HFFc6 (cell line): ENCODE measurements at regions not wholly inside any gene's neighbourhood (a gene's known extent, or its start where the extent isn't known, plus 50 kb on each side); places are given as distances from the start of the nearest gene placed in this dataset.

Experiments used
- DNase-seq: peaks from one replicate; pipeline ENCODE4 v3.0.0-alpha.2; 2018
- H3K27ac Mint-ChIP-seq: 2 replicates; pipeline ENCODE4 v1.8.0; 2020; ENCODE audit warnings: mild to moderate bottlenecking, mixed read lengths
- H3K27me3 Mint-ChIP-seq: 2 replicates; pipeline ENCODE4 v1.8.0; 2021; ENCODE audit warnings: mild to moderate bottlenecking, moderate library complexity, mixed read lengths; ENCODE audit not compliant: insufficient read depth
- H3K36me3 Mint-ChIP-seq: 2 replicates; pipeline ENCODE4 v1.8.0; 2021; ENCODE audit warnings: low read depth, mixed read lengths
- H3K4me1 Mint-ChIP-seq: 2 replicates; pipeline ENCODE4 v1.8.0; 2020; ENCODE audit warnings: low read depth, mixed read lengths
- H3K4me3 Mint-ChIP-seq: 2 replicates; pipeline ENCODE4 v1.8.0; 2020; ENCODE audit warnings: mild to moderate bottlenecking, moderate library complexity, mixed read lengths
- H3K9me3 Mint-ChIP-seq: 2 replicates; pipeline ENCODE4 v1.8.0; 2020; ENCODE audit warnings: mild to moderate bottlenecking, mixed read lengths
- CTCF ChIP-seq: fragments of 200-600 bp; sonication (generic); IDR thresholded peaks from 2 replicates; pipeline ENCODE4 v1.5.0; 2021; ENCODE audit warnings: antibody characterized with exemption, mild to moderate bottlenecking

- peak overlapping the region; percentile 92 for H3K27ac Mint-ChIP-seq
- H3K27me3 Mint-ChIP-seq: peaks cover 2% of the 10 kb centered on the region; the same call in 1 of the 2 replicates
- peak overlapping the region; percentile 64 for H3K4me3 Mint-ChIP-seq
- no peak for TF ChIP-seq CTCF
- peaks cover 69% of the 10 kb centered on the region for H3K4me1 Mint-ChIP-seq
- H3K36me3 Mint-ChIP-seq: peaks cover 20% of the 10 kb centered on the region
- peaks cover 18% of the 10 kb centered on the region for H3K9me3 Mint-ChIP-seq
- DNase-seq: peak; percentile 91
Observed at GRCh38 chr5:123708074-123708806, 196.3 kb downstream of the CSNK1G3 start.

GRCh38 chr5:123706531-123706930 is 194.6 kb downstream of the CSNK1G3 start:
- DNase-seq: no peak
- Mint-ChIP-seq H3K4me1 (peaks cover 78% of the 10 kb centered on the region), H3K36me3 (peaks cover 16% of the 10 kb centered on the region), H3K9me3 (peaks cover 12% of the 10 kb centered on the region), H3K27ac (peak overlapping the region; percentile 92), H3K4me3 (no peak overlapping the region), H3K27me3 (peaks cover 2% of the 10 kb centered on the region; the same call in 1 of the 2 replicates)
- no peak for TF ChIP-seq CTCF

- H3K27ac Mint-ChIP-seq: peak overlapping the region; percentile 92
- peaks cover 2% of the 10 kb centered on the region; the same call in 1 of the 2 replicates for H3K27me3 Mint-ChIP-seq
- no peak overlapping the region for H3K4me3 Mint-ChIP-seq
- peaks cover 78% of the 10 kb centered on the region for H3K4me1 Mint-ChIP-seq
- peaks cover 16% of the 10 kb centered on the region for H3K36me3 Mint-ChIP-seq
- peaks cover 12% of the 10 kb centered on the region for H3K9me3 Mint-ChIP-seq
- no peak for TF ChIP-seq CTCF
- peak; percentile 73 for DNase-seq
Observed at GRCh38 chr5:123705741-123706140, 193.8 kb downstream of the CSNK1G3 start.

GRCh38 chr5:123701511-123702200 is 189.7 kb downstream of the CSNK1G3 start:
- H3K27ac Mint-ChIP-seq: peak overlapping the region; percentile 99
- no peaks in the 10 kb centered on the region for H3K27me3 Mint-ChIP-seq
- peaks cover 13% of the 10 kb centered on the region for H3K36me3 Mint-ChIP-seq
- peak overlapping the region; percentile 65; the same call in 1 of the 2 replicates for H3K4me3 Mint-ChIP-seq
- peaks cover under 1% of the 10 kb centered on the region; the same call in 1 of the 2 replicates for H3K9me3 Mint-ChIP-seq
- no peak for DNase-seq
- H3K4me1 Mint-ChIP-seq: peaks cover 65% of the 10 kb centered on the region
- no peak for TF ChIP-seq CTCF

GRCh38 chr5:123700624-123701287 is 188.8 kb downstream of the CSNK1G3 start:
- Mint-ChIP-seq H3K4me1 (peaks cover 59% of the 10 kb centered on the region), H3K36me3 (peaks cover 13% of the 10 kb centered on the region), H3K4me3 (peak overlapping the region; percentile 65), H3K9me3 (no peaks in the 10 kb centered on the region), H3K27ac (peak overlapping the region; percentile 99), H3K27me3 (no peaks in the 10 kb centered on the region)
- peak; percentile 98 for DNase-seq
- TF ChIP-seq CTCF: no peak
